ENCODE measurements at regions not wholly inside any gene's neighbourhood (a gene's known extent, or its start where the extent isn't known, plus 50 kb on each side); places are given as distances from the start of the nearest gene placed in this dataset.

- DNase-seq (ENCODE audit: low read depth), result no peak
- TF ChIP-seq, protein P1, sequence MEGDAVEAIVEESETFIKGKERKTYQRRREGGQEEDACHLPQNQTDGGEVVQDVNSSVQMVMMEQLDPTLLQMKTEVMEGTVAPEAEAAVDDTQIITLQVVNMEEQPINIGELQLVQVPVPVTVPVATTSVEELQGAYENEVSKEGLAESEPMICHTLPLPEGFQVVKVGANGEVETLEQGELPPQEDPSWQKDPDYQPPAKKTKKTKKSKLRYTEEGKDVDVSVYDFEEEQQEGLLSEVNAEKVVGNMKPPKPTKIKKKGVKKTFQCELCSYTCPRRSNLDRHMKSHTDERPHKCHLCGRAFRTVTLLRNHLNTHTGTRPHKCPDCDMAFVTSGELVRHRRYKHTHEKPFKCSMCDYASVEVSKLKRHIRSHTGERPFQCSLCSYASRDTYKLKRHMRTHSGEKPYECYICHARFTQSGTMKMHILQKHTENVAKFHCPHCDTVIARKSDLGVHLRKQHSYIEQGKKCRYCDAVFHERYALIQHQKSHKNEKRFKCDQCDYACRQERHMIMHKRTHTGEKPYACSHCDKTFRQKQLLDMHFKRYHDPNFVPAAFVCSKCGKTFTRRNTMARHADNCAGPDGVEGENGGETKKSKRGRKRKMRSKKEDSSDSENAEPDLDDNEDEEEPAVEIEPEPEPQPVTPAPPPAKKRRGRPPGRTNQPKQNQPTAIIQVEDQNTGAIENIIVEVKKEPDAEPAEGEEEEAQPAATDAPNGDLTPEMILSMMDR (IDR thresholded peaks at IDR 0.05; ENCODE audit: low read depth, low read length, missing control alignments), result no peak
- H3K4me3 ChIP-seq (ENCODE audit: low read depth, low read length), result no peak overlapping the region
Measured at GRCh38 chr9:1200847-1201251, 150.7 kb downstream of the DMRT2 start.

GRCh38 chr9:1201262-1201661 is 151.1 kb downstream of the DMRT2 start:
- TF ChIP-seq, protein P1 (IDR thresholded peaks at IDR 0.05; ENCODE audit: low read depth, low read length, missing control alignments), result no peak
- DNase-seq (ENCODE audit: low read depth), result no peak
- H3K4me3 ChIP-seq (ENCODE audit: low read depth, low read length), result no peak overlapping the region

DNA sequence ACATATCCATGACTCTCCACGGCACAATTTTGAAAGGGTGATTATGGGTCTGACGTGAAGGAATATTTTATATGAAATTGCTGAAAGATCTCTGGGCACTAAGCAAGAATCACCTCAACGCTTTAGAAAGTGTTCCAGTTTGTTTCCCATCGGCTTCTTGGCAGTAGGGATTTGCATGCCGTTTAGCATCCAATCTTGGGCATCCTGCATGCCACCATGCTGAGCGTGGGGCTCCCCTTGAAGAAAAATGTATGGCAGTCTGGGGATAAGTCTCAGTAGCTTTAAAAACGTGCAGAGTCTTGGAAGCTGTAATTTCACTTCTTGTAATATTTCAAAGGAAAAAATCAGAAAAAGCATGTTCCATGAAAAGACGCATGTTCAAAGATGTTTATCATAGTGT is 151.7 kb downstream of the DMRT2 start:
- TF ChIP-seq, protein P1 (IDR thresholded peaks at IDR 0.05; ENCODE audit: low read depth, low read length, missing control alignments), result no peak
- no peak for DNase-seq (ENCODE audit: low read depth)
- H3K4me3 ChIP-seq (ENCODE audit: low read depth, low read length), result no peak overlapping the region

DNA sequence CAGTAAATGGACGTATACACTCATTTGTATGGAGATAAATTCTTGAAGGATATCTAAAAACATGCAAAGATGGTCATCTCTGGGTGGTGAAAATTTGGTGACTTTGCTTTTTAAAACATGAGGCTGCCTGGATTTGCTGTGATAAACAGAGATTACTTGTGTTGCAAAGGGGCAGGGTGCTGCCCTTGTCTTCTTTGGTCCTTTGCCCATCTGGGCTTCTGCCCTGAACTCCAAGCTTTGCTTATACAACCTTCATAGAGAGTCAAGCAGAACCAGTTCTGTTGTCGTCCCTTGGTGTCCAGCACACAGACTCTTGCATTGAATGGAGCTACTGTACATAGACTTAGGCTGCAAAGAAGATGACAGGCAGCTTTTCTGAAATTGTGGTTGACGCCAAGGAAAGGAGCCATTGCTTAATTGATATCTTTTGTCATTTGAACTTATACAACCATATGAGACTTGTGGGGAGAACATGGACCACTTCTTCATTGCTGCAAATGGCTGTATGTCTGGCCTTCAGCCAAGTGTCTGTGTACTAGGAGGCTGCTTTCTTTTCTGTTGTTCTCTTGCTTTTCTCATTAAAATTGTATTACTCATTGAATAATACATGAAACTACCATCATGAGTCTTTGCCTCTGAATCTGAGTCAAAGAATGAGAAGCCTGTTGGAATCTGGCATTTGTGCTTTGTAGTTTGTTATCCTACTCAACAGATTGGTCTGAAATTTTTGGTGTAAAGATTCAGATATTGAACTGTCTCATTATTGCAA is 152.5 kb downstream of the DMRT2 start:
- DNase-seq (ENCODE audit: low read depth), result no peak
- no peak overlapping the region for H3K4me3 ChIP-seq (ENCODE audit: low read depth, low read length)
- TF ChIP-seq, protein P1 (IDR thresholded peaks at IDR 0.05; ENCODE audit: low read depth, low read length, missing control alignments), result no peak

DNA sequence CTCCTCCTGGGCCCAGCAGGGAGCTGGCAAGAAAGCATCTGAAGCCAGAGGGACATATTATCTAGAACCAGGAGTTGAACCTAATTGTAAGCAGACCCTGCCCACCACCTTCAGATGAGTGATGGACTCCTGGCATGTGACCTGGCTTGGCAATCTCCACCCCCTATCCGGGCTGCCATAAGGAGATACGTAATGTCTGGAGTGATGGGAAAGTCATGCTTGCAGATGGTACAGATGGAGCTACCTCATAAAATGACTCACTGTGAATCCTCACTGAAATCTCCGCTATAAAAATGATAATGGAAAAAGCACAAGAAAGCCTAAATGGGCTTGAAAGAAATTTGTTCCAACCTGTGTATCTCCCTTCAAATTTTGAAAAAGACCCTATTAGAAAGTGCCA is 157.5 kb downstream of the DMRT2 start:
- no peak for DNase-seq (ENCODE audit: low read depth)
- no peak overlapping the region for H3K4me3 ChIP-seq (ENCODE audit: low read depth, low read length)
- TF ChIP-seq, protein P1 (IDR thresholded peaks at IDR 0.05; ENCODE audit: low read depth, low read length, missing control alignments), result no peak

GRCh38 chr9:1208157-1208556 is 158.0 kb downstream of the DMRT2 start:
- TF ChIP-seq, protein P1 (IDR thresholded peaks at IDR 0.05; ENCODE audit: low read depth, low read length, missing control alignments), result no peak
- H3K4me3 ChIP-seq (ENCODE audit: low read depth, low read length), result no peak overlapping the region
- no peak for DNase-seq (ENCODE audit: low read depth)

DNA sequence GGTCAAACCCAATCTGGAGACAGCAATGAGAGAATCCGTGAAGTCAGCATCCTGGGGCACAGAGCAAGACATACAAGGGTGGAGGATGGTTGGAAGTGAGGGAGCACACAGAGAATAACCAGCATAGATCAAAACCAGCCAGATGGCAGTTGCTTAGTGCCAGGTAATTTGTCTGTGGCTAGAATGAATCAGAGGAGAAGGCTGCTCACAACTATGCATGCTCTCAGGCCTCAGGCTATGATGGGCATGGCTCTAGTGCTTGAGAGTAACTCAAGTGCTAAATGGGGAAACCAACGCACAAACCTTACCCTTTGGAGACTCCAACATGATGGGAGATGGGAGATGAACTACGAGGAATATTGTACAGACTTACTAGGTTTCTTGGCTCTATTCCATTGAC is 160.8 kb downstream of the DMRT2 start:
- TF ChIP-seq, protein P1 (IDR thresholded peaks at IDR 0.05; ENCODE audit: low read depth, low read length, missing control alignments), result no peak
- H3K4me3 ChIP-seq (ENCODE audit: low read depth, low read length), result no peak overlapping the region
- DNase-seq (ENCODE audit: low read depth), result no peak

Measured in GM12864 (cell line).